ENCODE measurements at regions not wholly inside any gene's neighbourhood (a gene's known extent, or its start where the extent isn't known, plus 50 kb on each side); places are given as distances from the start of the nearest gene placed in this dataset.

DNA sequence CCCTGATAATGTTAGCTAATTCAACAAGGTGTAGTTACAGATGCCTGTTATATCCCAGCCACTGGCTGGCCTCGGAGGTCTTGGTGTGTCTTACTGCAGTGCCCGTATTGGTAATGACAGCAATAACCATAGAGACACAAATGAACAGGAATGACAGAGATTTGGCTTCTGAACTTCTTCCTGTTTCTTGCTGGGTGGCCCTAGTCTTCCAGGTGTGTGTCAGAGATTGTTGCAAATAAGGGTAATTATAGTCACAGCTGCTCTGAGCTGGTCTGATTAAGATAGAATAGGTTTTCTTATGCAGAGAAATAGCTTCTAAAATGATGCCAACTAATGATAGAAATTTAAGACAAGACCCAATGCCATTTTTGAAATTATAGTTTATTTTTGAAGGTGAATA, 64.1 kb upstream of the MAD2L1 start:
- no peak for DNase-seq (ENCODE audit: low spot score)

More for the DNA sequence above, 64.1 kb upstream of the MAD2L1 start:
- Histone ChIP-seq H3K4me3 (no peak overlapping the region), H3K36me3 (no peaks in the 10 kb centered on the region), H3K4me1 (no peaks in the 10 kb centered on the region), H3K27ac (no peak overlapping the region), H3K27me3 (no peaks in the 10 kb centered on the region), H3K9me3 (no peaks in the 10 kb centered on the region)
- TF ChIP-seq, protein P1, sequence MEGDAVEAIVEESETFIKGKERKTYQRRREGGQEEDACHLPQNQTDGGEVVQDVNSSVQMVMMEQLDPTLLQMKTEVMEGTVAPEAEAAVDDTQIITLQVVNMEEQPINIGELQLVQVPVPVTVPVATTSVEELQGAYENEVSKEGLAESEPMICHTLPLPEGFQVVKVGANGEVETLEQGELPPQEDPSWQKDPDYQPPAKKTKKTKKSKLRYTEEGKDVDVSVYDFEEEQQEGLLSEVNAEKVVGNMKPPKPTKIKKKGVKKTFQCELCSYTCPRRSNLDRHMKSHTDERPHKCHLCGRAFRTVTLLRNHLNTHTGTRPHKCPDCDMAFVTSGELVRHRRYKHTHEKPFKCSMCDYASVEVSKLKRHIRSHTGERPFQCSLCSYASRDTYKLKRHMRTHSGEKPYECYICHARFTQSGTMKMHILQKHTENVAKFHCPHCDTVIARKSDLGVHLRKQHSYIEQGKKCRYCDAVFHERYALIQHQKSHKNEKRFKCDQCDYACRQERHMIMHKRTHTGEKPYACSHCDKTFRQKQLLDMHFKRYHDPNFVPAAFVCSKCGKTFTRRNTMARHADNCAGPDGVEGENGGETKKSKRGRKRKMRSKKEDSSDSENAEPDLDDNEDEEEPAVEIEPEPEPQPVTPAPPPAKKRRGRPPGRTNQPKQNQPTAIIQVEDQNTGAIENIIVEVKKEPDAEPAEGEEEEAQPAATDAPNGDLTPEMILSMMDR (IDR thresholded peaks at IDR 0.05) = no peak

All from right atrium auricular region (tissue), 2 donors.